M059J (cell line): ENCODE measurements at regions not wholly inside any gene's neighbourhood (a gene's known extent, or its start where the extent isn't known, plus 50 kb on each side); places are given as distances from the start of the nearest gene placed in this dataset.
"Not testable (repeated sequence)": the region's sequence is repeated elsewhere in the genome, so short reads cannot be mapped to it uniquely, and the experiment has no call there.

Source experiments
- DNase-seq: peaks from one replicate; pipeline ENCODE4 v3.0.0-alpha.2; 2012; ENCODE audit warnings: low read depth

GRCh38 chr3:13228169-13228568 lies 154.9 kb upstream of the IQSEC1 start:
- DNase-seq, result not testable (repeated sequence)

- no peak for DNase-seq
Measured at GRCh38 chr3:13227315-13228165, 154.3 kb upstream of the IQSEC1 start.

GRCh38 chr3:13224967-13225366 lies 151.7 kb upstream of the IQSEC1 start:
- no peak for DNase-seq

GRCh38 chr3:13223574-13224237 lies 150.5 kb upstream of the IQSEC1 start:
- DNase-seq, result no peak

GRCh38 chr3:13222891-13223573 lies 149.8 kb upstream of the IQSEC1 start:
- DNase-seq, result no peak

GRCh38 chr3:13222131-13222530 lies 148.9 kb upstream of the IQSEC1 start:
- no peak for DNase-seq

GRCh38 chr3:13221491-13222061 lies 148.3 kb upstream of the IQSEC1 start:
- DNase-seq, result no peak

GRCh38 chr3:13220991-13221390 lies 147.8 kb upstream of the IQSEC1 start:
- DNase-seq, result no peak

- no peak for DNase-seq
Measured at GRCh38 chr3:13219902-13220296, 146.7 kb upstream of the IQSEC1 start.

GRCh38 chr3:13219077-13219901 lies 146.1 kb upstream of the IQSEC1 start:
- no peak for DNase-seq

GRCh38 chr3:13218541-13218908 lies 145.3 kb upstream of the IQSEC1 start:
- DNase-seq, result no peak

- DNase-seq, result peak; percentile 80
Measured at GRCh38 chr3:13217736-13218540, 144.7 kb upstream of the IQSEC1 start.

- no peak for DNase-seq
Measured at GRCh38 chr3:13217253-13217652, 144.0 kb upstream of the IQSEC1 start.

GRCh38 chr3:13215940-13216546 lies 142.8 kb upstream of the IQSEC1 start:
- DNase-seq, result peak; percentile 81

GRCh38 chr3:13214847-13215472 lies 141.7 kb upstream of the IQSEC1 start:
- DNase-seq, result no peak

GRCh38 chr3:13213911-13214846 lies 140.9 kb upstream of the IQSEC1 start:
- no peak for DNase-seq

GRCh38 chr3:13213490-13213889 lies 140.3 kb upstream of the IQSEC1 start:
- DNase-seq, result no peak

GRCh38 chr3:13211605-13212210 lies 138.5 kb upstream of the IQSEC1 start:
- no peak for DNase-seq
